ENCODE measurements at regions not wholly inside any gene's neighbourhood (a gene's known extent, or its start where the extent isn't known, plus 50 kb on each side); places are given as distances from the start of the nearest gene placed in this dataset.

- TF ChIP-seq CTCF (IDR thresholded peaks at IDR 0.05) (no peak), POLR2A (IDR thresholded peaks at IDR 0.05) (no peak)
These were observed 128.2 kb downstream of the MED10 start for GRCh38 chr5:6250121-6250520.
